Fibroblast of skin of right biceps (primary cell): ENCODE measurements at regions not wholly inside any gene's neighbourhood (a gene's known extent, or its start where the extent isn't known, plus 50 kb on each side); places are given as distances from the start of the nearest gene placed in this dataset.

Experiments
- DNase-seq: peaks from one replicate; pipeline ENCODE4 v3.0.0-alpha.2; 2013

- no peak for DNase-seq
These were observed 417.4 kb downstream of the KCNJ3 start for GRCh38 chr2:155115846-155116245.

DNA sequence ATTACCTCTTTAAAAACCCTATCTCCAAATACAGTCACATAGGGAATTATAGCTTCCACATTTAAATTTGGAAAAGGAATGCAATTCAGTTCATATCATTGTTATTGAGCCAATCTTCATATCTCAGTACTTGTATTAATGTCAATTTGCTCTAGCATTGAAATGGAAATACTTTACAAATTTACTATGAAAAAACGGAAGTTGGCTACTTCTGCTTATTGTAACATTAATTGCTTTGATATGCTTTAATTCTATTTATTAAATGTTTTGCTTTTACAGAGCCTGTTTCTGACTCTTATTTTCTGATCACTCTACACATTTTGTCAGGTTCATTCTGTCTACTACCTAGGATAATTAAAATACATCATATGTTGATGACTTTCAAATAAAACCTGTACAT lies 412.6 kb downstream of the KCNJ3 start:
- DNase-seq, result no peak

DNA sequence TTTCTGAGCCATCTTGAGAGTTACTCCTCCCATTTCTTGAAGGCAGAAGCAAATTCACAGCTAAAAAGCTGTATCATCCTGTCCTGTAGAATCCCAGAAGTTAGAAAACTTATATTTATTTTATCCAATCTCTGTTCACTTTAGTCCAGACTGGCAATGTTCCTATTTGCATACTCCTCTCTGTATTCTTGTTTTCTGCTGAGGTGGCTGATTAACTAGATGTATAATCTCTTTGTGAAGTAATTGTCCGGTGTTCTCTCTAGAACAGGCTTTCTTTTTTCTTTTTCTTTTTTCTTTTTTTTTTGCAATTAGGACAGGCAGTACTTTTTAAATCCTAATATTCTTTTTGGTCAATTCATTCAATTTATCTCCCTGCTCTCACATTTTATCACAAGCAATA lies 411.0 kb downstream of the KCNJ3 start:
- no peak for DNase-seq

DNA sequence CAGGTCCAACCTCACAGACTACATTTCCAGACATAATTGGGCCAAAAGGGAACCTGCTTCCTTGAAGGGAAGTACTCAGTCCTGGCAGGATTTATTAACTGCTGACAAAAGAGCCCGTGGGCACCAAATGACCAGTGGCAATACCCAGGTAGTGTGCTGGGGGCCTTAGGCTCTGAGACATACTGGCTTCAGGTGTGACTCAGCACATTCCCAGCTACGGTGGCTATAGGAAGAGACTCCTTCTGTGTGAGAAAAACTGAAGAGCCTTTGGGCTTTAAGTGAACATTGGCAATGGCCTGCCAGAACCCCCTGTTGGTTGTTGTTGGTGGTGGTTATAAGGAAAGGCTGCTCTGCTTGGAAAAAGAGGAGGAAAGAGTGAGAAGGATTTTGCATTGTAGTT lies 401.8 kb downstream of the KCNJ3 start:
- DNase-seq, result no peak

GRCh38 chr2:155099784-155100183 lies 401.3 kb downstream of the KCNJ3 start:
- DNase-seq, result no peak

DNA sequence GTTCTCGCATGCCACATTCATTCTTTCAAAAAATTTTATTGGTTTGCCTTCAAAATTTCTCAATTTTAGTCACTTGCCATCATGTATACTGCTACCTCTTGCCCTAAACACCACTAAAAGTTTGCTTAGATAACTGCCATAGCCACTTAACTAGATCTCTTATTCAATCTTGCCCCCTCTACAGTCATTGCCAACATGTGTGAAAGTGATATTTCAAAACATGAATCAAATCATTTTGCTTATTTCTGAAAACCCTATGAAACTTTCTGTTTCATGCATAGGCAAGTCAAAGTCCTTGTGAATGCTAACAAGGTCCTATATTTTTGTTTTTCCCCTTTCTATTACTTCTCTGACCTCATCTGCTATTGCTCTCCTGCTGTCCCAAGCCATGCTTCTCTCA lies 397.1 kb downstream of the KCNJ3 start:
- no peak for DNase-seq

DNA sequence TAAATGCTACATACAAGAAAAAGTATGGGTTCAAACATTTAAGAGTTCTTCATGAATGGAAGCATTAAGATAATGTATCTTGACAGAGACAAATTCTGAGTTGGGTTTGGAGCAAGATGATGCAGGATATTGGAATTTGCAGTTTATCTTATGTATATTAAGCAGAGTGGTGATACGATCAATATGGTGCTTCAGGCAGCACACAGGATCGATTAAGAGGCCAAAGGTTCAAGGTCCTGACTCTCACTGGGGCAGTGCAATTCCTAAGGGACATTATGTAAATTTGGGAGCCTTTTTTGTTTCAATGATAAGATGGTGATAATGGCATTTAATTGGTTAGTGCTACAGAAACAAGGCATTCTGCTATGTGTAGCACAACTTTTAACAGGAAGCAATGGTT lies 381.9 kb downstream of the KCNJ3 start:
- no peak for DNase-seq

GRCh38 chr2:155070489-155070888 lies 372.0 kb downstream of the KCNJ3 start:
- DNase-seq, result no peak

GRCh38 chr2:155062922-155063258 lies 364.4 kb downstream of the KCNJ3 start:
- no peak for DNase-seq

DNA sequence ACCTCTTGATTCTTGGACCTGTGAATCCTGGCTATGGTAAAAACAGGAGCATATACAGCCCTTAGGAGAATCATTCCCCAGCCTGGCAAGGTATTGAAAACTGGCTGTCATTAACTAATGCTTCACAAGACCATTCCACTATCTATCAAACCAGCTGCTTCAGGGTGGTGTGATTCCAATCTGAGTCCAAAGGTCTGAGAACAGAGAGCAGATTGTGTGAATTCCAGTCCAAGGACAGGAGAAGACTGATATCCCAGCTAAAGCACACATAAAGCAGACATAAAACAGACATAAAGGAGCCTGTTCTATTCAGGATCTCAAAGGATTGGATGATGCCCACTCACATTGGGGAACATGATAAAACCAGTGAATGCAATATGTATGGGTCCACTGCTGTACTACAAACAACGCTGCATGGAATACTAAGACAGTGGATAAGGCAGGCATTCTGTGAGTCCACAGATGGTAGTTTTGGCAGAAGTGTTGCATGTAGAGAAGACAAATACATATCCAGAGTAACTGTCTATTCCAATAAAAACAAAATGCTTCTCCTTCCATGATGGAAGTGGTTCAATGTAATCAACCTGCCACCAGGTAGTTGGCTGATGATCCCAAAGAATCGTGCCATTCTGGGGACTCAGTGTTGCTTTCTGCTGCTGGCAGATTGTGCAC lies 363.9 kb downstream of the KCNJ3 start:
- DNase-seq, result no peak

- no peak for DNase-seq
These were observed 362.4 kb downstream of the KCNJ3 start for GRCh38 chr2:155060896-155061295.

GRCh38 chr2:155054712-155055111 lies 356.2 kb downstream of the KCNJ3 start:
- no peak for DNase-seq

GRCh38 chr2:155043097-155043496 lies 344.6 kb downstream of the KCNJ3 start:
- no peak for DNase-seq

DNA sequence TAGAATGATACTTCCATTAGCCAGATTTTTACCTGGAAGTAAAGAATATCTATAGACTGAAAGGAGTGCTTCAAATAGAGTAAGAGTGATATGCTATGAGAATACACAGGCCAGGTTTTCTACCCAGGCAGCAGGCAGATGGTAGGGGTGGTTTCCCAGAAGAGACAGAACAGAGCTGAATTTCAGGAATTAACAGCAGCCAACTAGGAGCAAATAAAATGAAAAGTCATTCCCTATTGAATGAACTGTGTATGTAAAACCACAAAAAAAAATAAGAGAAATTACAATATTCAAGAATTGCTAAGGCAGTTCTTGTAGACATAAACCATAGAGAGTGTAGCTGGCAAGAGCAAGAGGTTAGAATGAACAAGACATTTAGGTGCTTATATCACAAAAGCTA lies 336.8 kb downstream of the KCNJ3 start:
- DNase-seq, result no peak

- DNase-seq, result no peak
These were observed 335.2 kb downstream of the KCNJ3 start for GRCh38 chr2:155033652-155034051.

- no peak for DNase-seq
These were observed 331.8 kb downstream of the KCNJ3 start for GRCh38 chr2:155030296-155030695.

DNA sequence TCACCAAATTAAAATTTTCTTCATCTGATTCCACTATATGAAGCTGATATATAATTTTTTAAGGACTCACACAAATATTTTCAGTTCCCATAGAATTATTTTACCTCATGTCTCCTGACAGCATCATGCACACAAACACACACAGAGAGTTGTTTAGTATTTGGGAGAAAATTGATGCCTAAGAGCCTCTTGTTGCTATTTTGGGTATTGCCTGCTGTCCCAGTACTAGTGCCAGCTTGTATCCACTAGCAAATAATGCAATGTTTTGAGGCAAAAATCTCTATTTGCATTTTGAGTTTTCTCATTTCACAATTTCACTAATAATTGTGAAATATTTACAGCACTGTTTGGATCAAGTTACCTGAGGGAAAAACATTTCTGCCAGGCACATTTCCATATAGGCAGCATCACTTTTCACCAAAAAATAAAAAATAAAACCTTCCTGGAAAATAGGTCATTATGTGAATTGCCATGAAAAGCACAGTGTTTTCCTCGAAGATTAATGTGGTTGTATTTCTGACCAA lies 328.2 kb downstream of the KCNJ3 start:
- DNase-seq, result no peak

GRCh38 chr2:155023674-155024073 lies 325.2 kb downstream of the KCNJ3 start:
- no peak for DNase-seq

DNA sequence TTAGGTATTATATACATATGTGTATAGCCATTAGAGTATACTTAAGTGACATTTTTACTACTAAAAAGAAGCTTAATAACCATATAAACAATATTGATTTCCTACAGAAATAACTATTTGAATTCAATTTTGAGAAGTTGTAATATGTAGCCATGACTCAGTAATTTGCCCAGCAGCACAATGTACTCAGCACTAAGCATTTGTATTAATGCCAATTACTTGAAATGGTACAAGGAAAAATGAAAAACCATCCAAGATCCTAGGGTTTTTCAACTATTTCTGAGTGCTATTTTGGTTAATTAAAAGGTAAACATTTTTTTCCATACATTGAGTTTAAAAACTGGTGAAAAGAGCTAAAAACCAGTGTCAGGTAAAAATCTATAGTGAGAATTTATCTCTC lies 324.0 kb downstream of the KCNJ3 start:
- DNase-seq, result no peak

GRCh38 chr2:155021618-155022017 lies 323.1 kb downstream of the KCNJ3 start:
- DNase-seq, result no peak

- DNase-seq, result no peak
These were observed 321.8 kb downstream of the KCNJ3 start for GRCh38 chr2:155020246-155020645.

GRCh38 chr2:155010925-155011324 lies 312.4 kb downstream of the KCNJ3 start:
- no peak for DNase-seq

- DNase-seq, result no peak
These were observed 296.9 kb downstream of the KCNJ3 start for GRCh38 chr2:154995361-154995760.

DNA sequence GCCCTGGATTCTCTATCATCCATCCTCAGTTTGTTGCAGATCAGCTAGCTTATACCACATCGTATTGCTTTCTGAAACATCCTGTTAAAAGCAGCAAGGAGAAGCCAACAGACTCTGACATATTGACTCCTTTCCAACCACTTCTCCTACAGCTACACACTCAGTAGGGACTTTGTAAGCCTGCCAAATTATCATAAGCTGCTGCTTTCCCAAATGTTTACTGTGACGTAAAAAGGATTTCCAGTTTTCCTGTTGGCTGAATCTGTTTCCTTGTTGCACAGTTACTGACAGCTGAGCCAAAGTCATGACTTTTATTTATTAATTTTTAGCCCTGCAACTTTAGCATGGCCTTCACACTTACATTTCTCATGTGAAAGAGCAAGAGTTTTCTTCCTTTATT lies 294.3 kb downstream of the KCNJ3 start:
- no peak for DNase-seq

DNA sequence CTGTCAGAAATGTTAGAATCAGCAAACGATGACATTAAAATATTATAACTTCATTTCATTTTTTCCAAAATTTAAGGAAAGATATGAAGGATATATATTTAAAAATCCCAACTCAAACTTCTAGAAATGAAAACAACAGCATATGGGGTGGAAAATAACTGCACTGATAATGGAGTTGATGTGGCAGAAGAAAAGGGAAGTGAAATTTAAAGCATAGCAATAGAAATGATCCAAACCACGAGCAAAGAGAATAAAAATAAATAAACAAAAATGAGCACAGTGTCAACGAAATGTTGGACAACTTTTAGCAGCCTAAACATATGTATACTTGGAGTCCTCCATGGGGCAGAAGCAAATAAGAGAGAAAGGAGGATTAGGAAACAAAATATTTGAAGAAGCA lies 280.2 kb downstream of the KCNJ3 start:
- no peak for DNase-seq

DNA sequence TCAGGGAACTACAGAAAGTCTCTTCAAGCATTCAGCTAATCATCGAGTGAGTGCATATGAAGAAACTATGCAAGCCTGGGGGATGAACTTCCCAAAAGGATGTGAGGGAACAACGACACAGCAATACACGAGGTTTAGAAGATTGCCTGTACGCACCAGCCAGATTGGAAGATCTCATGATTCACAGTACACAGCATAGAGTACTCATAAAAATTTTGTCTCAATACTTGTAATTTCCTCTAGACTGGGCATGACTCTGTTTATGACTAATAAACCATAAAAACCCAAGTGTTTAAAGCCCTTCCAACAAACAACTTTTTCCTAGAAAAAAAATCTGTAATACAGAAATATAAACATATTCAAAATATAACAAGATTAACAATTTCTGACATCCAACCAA lies 279.7 kb downstream of the KCNJ3 start:
- DNase-seq, result no peak
